ENCODE measurements at regions not wholly inside any gene's neighbourhood (a gene's known extent, or its start where the extent isn't known, plus 50 kb on each side); places are given as distances from the start of the nearest gene placed in this dataset.

DNA sequence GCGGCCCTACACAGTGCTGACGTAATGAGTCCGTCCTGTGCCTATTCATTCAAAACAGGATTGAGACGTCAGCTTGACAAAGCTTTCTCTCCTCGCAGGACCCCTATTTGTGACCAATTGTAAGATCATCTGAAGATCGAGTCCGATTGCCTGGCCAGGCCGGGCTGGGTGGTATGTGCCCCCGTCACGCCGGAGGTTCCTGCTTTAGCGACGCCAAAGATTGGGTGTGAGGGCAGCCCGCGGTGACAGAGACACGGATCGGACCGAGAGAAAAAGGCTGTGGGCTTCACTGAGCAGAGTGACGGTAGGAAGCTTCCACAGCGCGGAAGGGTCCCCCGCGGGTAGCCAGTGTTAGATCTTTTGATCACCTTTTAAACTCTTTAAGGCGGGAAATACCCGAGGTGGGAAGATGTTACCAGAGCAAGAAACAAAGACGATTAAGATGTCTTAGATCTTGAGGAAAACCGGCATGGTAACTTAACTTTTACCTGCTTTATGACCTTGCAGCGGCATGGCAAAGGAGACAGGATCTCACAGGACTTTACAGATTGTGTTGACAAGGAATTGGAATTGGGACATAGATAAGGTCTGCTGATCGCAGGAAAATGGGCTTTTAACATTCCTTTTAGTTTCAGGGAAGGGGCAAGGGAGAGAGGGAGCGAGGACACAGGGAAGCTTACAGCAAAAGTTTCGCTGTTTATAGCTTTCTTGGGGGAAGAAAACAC lies 220.0 kb downstream of the METTL4 start:
- TF ChIP-seq, protein P1, sequence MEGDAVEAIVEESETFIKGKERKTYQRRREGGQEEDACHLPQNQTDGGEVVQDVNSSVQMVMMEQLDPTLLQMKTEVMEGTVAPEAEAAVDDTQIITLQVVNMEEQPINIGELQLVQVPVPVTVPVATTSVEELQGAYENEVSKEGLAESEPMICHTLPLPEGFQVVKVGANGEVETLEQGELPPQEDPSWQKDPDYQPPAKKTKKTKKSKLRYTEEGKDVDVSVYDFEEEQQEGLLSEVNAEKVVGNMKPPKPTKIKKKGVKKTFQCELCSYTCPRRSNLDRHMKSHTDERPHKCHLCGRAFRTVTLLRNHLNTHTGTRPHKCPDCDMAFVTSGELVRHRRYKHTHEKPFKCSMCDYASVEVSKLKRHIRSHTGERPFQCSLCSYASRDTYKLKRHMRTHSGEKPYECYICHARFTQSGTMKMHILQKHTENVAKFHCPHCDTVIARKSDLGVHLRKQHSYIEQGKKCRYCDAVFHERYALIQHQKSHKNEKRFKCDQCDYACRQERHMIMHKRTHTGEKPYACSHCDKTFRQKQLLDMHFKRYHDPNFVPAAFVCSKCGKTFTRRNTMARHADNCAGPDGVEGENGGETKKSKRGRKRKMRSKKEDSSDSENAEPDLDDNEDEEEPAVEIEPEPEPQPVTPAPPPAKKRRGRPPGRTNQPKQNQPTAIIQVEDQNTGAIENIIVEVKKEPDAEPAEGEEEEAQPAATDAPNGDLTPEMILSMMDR (IDR thresholded peaks at IDR 0.05), result no peak
- H3K27ac ChIP-seq, result no peak overlapping the region

GRCh38 chr18:2354292-2354691 lies 217.0 kb downstream of the METTL4 start:
- TF ChIP-seq, protein P1 (IDR thresholded peaks at IDR 0.05), result no peak
- H3K27ac ChIP-seq, result no peak overlapping the region
- no peak overlapping the region for H3K4me3 ChIP-seq
- DNase-seq (ENCODE audit: low spot score), result no peak

More for the DNA sequence above, 220.0 kb downstream of the METTL4 start:
- H3K4me3 ChIP-seq, result no peak overlapping the region
- DNase-seq (ENCODE audit: low spot score), result no peak

- Histone ChIP-seq H3K27ac (no peak overlapping the region), H3K4me3 (no peak overlapping the region)
- DNase-seq (ENCODE audit: low spot score), result no peak
- TF ChIP-seq, protein P1 (IDR thresholded peaks at IDR 0.05), result no peak
Observed at GRCh38 chr18:2356906-2357305, 214.4 kb downstream of the METTL4 start.

DNA sequence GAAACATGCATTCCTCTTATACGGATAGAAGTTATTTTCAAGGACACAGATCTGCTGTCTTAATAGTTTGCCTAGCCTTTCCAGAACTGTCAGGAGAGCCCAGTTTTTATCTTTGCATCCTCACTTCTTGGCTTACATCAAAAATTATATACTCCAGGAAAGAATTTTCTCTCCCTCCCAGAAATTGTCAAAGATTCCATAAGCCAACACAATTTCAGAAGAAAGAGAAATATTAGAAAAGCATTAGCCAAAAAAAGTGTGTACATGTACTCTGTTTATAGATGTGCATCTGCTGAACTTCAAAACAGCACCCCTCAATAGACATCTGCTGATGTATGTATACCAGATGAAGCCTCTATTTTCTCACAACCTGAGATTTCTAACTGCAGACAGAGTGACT lies 210.4 kb downstream of the METTL4 start:
- no peak for DNase-seq (ENCODE audit: low spot score)
- no peak overlapping the region for H3K27ac ChIP-seq
- TF ChIP-seq, protein P1 (IDR thresholded peaks at IDR 0.05), result no peak
- no peak overlapping the region for H3K4me3 ChIP-seq

DNA sequence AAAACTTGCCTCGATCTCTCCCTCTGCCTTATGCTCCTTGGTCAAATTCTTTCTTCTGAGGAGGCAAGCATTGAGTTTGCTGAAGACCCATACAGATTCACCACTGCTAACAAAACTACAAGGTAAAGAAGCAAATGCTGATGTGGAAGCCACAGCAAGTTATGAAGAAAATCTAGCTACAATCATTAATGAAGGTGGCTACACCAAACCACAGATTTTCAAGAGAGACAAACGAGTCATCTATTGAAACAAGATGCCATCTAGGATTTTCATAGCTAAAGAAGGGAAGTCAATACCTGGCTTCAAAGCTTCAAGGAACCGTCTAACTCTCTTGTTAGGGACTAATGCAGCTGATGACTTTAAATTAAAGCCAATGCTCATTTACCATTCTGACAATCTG lies 203.2 kb downstream of the METTL4 start:
- no peak overlapping the region for H3K27ac ChIP-seq
- no peak for DNase-seq (ENCODE audit: low spot score)
- TF ChIP-seq, protein P1 (IDR thresholded peaks at IDR 0.05), result no peak
- no peak overlapping the region for H3K4me3 ChIP-seq

GRCh38 chr18:2376707-2377106 lies 194.6 kb downstream of the METTL4 start:
- no peak overlapping the region for H3K27ac ChIP-seq
- no peak for DNase-seq (ENCODE audit: low spot score)
- no peak overlapping the region for H3K4me3 ChIP-seq
- TF ChIP-seq, protein P1 (IDR thresholded peaks at IDR 0.05), result no peak

DNA sequence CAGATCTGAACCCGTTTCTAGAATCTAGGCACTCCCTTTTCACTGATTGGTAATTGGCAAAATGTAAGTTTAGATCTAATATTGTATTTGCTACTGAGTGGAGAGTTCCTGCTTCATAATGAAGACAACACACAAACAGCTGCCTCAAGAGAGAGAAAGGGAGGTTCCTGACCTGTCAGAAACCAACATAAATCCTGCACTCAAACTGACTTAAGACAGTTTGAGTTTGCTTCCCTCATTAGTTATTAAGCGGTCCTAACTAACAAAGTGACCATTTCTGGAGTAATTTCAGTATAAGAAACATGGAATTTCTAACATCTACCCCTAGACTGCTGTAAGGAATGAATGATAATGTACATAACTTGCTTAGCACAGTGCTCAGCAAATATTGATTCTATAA lies 191.2 kb downstream of the METTL4 start:
- TF ChIP-seq, protein P1 (IDR thresholded peaks at IDR 0.05), result no peak
- Histone ChIP-seq H3K4me3 (no peak overlapping the region), H3K27ac (no peak overlapping the region)
- no peak for DNase-seq (ENCODE audit: low spot score)
